Activated T-cell treated with anti-CD3 and anti-CD28 coated beads, Interleukin-2, amount 50 U/mL, for 24 hours (primary cell): ENCODE measurements at regions not wholly inside any gene's neighbourhood (a gene's known extent, or its start where the extent isn't known, plus 50 kb on each side); places are given as distances from the start of the nearest gene placed in this dataset.

Experiments
- DNase-seq: peaks from one replicate; pipeline ENCODE4 v3.0.0-alpha.2; 2020
- H3K27ac Mint-ChIP-seq: 2 replicates; pipeline ENCODE4 v1.8.0; 2020; ENCODE audit warnings: mild to moderate bottlenecking, mixed read lengths
- H3K27me3 Mint-ChIP-seq: 2 replicates; pipeline ENCODE4 v1.8.0; 2020; ENCODE audit warnings: mixed read lengths
- H3K36me3 Mint-ChIP-seq: 2 replicates; pipeline ENCODE4 v1.8.0; 2020; ENCODE audit warnings: low read depth, mixed read lengths
- H3K4me1 Mint-ChIP-seq: 2 replicates; pipeline ENCODE4 v1.8.0; 2020; ENCODE audit warnings: low read depth, mixed read lengths
- H3K4me3 Mint-ChIP-seq: 2 replicates; pipeline ENCODE4 v1.8.0; 2020; ENCODE audit warnings: mild to moderate bottlenecking, moderate library complexity, mixed read lengths
- H3K9me3 Mint-ChIP-seq: 2 replicates; pipeline ENCODE4 v1.8.0; 2020; ENCODE audit warnings: mixed read lengths

GRCh38 chr9:95608341-95608740 lies 91.6 kb upstream of the PTCH1 start:
- peaks cover under 1% of the 10 kb centered on the region for H3K9me3 Mint-ChIP-seq
- no peaks in the 10 kb centered on the region for H3K27me3 Mint-ChIP-seq
- no peak overlapping the region for H3K27ac Mint-ChIP-seq
- no peaks in the 10 kb centered on the region for H3K4me1 Mint-ChIP-seq
- no peak overlapping the region for H3K4me3 Mint-ChIP-seq
- DNase-seq, result no peak
- no peaks in the 10 kb centered on the region for H3K36me3 Mint-ChIP-seq

GRCh38 chr9:95607507-95607906 lies 90.7 kb upstream of the PTCH1 start:
- Mint-ChIP-seq H3K4me3 (no peak overlapping the region), H3K27me3 (no peaks in the 10 kb centered on the region), H3K27ac (no peak overlapping the region), H3K36me3 (no peaks in the 10 kb centered on the region), H3K4me1 (no peaks in the 10 kb centered on the region), H3K9me3 (no peaks in the 10 kb centered on the region)
- DNase-seq, result no peak

DNA sequence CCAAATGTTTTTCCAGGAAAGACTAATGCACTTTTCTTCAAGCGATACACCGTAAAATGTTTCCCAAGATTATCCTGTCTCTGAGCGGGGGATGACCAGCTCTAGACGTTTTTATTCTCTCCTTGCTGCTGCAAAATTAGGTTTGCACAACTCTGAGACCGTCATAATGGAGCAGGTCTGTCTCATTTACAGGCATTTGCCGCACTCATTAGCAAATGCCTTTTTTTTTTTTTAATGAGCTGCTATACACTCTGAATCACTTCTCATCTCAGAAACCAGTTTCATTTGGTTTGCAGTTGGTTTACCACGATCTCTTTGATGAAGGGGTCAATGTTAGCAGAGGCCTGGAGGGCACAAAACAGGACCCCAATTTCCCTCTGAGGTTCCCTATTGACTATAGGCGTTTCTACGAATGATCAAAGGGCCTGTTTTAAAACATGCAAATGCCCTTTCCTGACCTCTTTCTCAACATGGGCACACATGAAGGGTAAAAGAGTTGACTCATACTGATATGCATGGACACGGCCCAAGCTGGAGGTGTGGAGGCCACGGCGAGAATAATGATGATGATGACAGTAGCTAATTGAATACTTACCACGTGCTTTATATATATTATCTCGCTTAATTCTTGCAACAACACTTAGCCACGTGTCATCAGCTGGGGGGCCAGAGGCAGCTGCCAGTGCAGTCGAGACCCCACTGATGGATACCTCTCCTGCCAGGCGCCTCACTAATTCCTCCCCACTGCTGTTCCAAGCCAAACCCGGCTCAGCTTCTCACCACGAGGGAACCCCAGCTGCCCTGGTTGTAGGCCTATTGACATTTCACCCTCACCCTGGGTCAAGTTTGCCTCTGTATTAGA lies 89.9 kb upstream of the PTCH1 start:
- no peak overlapping the region for H3K4me3 Mint-ChIP-seq
- DNase-seq, result no peak
- H3K36me3 Mint-ChIP-seq, result no peaks in the 10 kb centered on the region
- H3K27me3 Mint-ChIP-seq, result no peaks in the 10 kb centered on the region
- H3K4me1 Mint-ChIP-seq, result no peaks in the 10 kb centered on the region
- no peaks in the 10 kb centered on the region for H3K9me3 Mint-ChIP-seq
- H3K27ac Mint-ChIP-seq, result no peak overlapping the region

DNA sequence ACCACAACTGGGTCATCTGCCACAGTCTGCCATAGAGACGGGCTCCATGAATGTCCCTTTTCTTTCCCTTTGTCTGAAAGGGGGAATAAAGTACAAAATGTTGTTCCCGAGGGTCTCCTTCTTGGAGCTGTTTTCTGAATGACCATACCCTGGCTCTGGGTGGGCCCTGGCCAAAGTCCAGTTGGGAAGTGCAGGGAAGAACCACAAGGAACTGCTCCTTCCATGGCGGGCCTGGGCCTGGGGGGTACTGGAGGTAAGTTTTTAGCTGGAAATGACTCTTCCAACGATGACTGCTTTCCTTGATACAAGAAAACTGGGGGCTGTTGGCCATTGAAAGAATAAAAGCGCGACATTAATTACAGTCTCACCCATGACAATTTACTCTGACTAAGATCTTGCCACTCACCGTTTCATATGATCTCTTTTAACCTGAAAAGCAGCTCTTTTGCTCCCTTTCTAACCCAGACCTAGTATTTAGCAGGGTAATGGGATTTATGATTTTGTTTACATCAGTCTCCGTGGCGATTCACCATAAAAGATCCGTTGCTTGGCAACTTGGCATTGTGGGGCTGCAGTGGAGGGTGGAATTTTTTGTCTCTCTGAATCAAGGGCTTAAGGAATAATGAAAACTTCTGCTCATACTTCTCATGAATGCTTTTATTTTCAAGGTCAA lies 89.2 kb upstream of the PTCH1 start:
- no peak for DNase-seq
- Mint-ChIP-seq H3K4me3 (no peak overlapping the region), H3K9me3 (no peaks in the 10 kb centered on the region), H3K4me1 (no peaks in the 10 kb centered on the region), H3K27me3 (no peaks in the 10 kb centered on the region), H3K36me3 (no peaks in the 10 kb centered on the region), H3K27ac (no peak overlapping the region)

DNA sequence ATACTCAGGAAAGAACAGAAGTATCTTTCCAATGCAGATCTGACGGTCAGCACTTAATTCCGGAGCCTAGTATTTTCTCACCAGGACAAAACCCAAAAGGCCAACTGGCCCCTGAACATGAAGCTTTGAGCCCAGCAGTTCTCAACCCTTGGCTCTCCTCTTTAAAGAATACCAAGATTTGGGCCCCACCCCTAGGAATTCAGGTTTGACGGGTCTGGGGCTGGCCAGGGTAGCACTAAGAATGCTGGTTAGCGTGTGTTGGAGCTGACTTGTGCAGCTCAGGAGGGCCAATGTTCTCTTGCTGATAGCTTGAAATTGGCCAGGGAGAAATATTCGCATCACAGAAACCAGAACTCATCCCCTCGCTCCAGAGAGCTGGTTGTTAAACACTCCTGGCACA lies 88.3 kb upstream of the PTCH1 start:
- Mint-ChIP-seq H3K9me3 (no peaks in the 10 kb centered on the region), H3K27ac (no peak overlapping the region), H3K4me3 (no peak overlapping the region), H3K27me3 (no peaks in the 10 kb centered on the region), H3K4me1 (no peaks in the 10 kb centered on the region), H3K36me3 (no peaks in the 10 kb centered on the region)
- DNase-seq, result no peak

GRCh38 chr9:95598236-95598635 lies 81.5 kb upstream of the PTCH1 start:
- no peaks in the 10 kb centered on the region for H3K4me1 Mint-ChIP-seq
- H3K4me3 Mint-ChIP-seq, result no peak overlapping the region
- H3K27ac Mint-ChIP-seq, result no peak overlapping the region
- H3K27me3 Mint-ChIP-seq, result no peaks in the 10 kb centered on the region
- no peaks in the 10 kb centered on the region for H3K9me3 Mint-ChIP-seq
- DNase-seq, result no peak
- no peaks in the 10 kb centered on the region for H3K36me3 Mint-ChIP-seq

GRCh38 chr9:95595721-95596295 lies 79.0 kb upstream of the PTCH1 start:
- Mint-ChIP-seq H3K9me3 (no peaks in the 10 kb centered on the region), H3K27me3 (no peaks in the 10 kb centered on the region), H3K4me3 (no peak overlapping the region), H3K4me1 (no peaks in the 10 kb centered on the region), H3K27ac (no peak overlapping the region), H3K36me3 (no peaks in the 10 kb centered on the region)
- DNase-seq, result no peak

DNA sequence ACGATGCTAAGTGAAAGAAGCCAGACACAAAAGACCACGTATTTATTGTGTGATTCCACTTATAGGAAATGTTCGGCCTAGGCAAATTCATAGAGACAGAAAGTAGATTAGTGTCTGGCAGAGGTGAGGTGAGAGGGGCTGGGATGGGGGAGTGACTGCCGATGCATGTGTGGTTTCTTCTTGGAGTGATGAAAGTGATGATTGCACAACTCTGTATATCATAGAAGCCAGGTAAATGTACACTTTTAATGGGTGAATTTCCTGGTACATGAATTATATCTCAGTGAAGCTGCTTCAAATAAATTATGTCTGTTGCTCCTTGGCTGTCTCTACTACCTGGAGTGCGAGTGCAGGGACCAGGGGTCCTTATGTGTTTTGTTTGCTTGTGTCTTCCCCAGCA lies 76.2 kb upstream of the PTCH1 start:
- no peak overlapping the region for H3K27ac Mint-ChIP-seq
- H3K4me3 Mint-ChIP-seq, result no peak overlapping the region
- DNase-seq, result no peak
- H3K27me3 Mint-ChIP-seq, result peaks cover 9% of the 10 kb centered on the region
- H3K9me3 Mint-ChIP-seq, result no peaks in the 10 kb centered on the region
- no peaks in the 10 kb centered on the region for H3K4me1 Mint-ChIP-seq
- no peaks in the 10 kb centered on the region for H3K36me3 Mint-ChIP-seq

GRCh38 chr9:95588724-95589588 lies 72.2 kb upstream of the PTCH1 start:
- peaks cover 9% of the 10 kb centered on the region for H3K27me3 Mint-ChIP-seq
- H3K27ac Mint-ChIP-seq, result no peak overlapping the region
- no peak overlapping the region for H3K4me3 Mint-ChIP-seq
- no peaks in the 10 kb centered on the region for H3K4me1 Mint-ChIP-seq
- H3K9me3 Mint-ChIP-seq, result no peaks in the 10 kb centered on the region
- H3K36me3 Mint-ChIP-seq, result no peaks in the 10 kb centered on the region
- DNase-seq, result no peak

- no peak for DNase-seq
- Mint-ChIP-seq H3K27ac (no peak overlapping the region), H3K27me3 (peaks cover 9% of the 10 kb centered on the region), H3K4me3 (no peak overlapping the region), H3K36me3 (no peaks in the 10 kb centered on the region), H3K9me3 (no peaks in the 10 kb centered on the region), H3K4me1 (no peaks in the 10 kb centered on the region)
Observed at GRCh38 chr9:95587021-95587964, 70.5 kb upstream of the PTCH1 start.

DNA sequence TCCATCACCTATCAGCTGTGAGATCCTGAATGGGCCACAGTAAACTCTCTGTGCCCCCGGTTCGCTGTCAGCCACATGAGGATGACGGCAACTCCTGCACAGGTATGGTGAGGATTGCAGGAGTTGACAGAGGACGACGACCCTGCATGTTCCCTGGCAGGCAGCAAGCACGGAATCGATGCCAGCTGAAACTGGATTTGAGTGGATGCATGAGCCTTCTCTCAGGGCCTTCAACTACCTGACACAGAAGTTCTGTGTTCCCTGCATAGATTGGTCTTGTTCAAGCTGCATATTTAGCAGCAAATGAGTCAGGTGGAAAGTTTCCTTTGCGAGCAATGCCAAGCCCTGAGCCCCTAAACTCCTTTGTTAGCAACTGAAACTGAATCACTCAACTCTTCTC lies 69.6 kb upstream of the PTCH1 start:
- H3K4me1 Mint-ChIP-seq, result no peaks in the 10 kb centered on the region
- H3K36me3 Mint-ChIP-seq, result no peaks in the 10 kb centered on the region
- DNase-seq, result no peak
- H3K9me3 Mint-ChIP-seq, result no peaks in the 10 kb centered on the region
- H3K27ac Mint-ChIP-seq, result no peak overlapping the region
- peaks cover 9% of the 10 kb centered on the region for H3K27me3 Mint-ChIP-seq
- no peak overlapping the region for H3K4me3 Mint-ChIP-seq

DNA sequence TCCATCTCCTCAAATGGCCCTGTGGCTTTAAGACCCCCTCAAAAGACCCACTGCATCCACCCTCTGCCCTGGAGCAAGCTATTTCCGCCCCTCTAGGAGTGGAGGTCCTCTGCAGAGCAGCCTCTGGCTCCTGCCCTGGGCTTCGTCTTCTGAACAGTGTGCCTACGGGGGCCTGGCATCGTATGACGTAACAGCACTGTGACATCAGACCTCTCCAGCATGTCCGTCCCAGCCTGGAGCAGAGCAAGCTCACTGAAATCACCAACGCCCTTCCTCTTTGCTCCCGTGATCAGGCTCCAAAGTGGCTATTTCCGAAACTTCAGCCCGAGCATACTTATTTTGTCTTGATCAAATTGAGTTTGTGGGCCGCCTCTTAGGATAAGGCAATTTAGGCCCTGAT lies 69.1 kb upstream of the PTCH1 start:
- no peaks in the 10 kb centered on the region for H3K9me3 Mint-ChIP-seq
- H3K4me1 Mint-ChIP-seq, result no peaks in the 10 kb centered on the region
- DNase-seq, result no peak
- no peak overlapping the region for H3K4me3 Mint-ChIP-seq
- H3K27me3 Mint-ChIP-seq, result peaks cover 9% of the 10 kb centered on the region
- H3K36me3 Mint-ChIP-seq, result no peaks in the 10 kb centered on the region
- no peak overlapping the region for H3K27ac Mint-ChIP-seq

DNA sequence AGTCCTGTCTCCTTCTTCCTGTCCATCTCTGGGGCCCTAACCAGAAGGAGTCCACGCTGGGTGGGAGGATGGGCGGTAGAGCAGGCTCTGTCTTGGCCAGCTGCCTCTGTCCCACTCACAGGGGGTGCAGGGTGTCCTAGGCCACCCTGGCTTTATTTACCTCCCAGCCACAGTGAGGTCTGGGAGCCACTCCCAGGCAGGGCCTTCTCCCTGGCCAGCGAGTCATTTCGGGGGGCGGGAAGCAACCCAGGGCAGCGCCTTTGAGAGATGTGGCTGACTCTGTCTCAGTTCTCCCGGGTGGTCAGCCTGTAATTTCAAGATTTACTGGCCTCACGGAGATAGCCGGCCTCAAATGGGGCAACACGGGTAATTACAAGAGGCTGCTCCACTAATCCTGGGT lies 67.4 kb upstream of the PTCH1 start:
- Mint-ChIP-seq H3K27me3 (no peaks in the 10 kb centered on the region), H3K4me3 (no peak overlapping the region)

DNA sequence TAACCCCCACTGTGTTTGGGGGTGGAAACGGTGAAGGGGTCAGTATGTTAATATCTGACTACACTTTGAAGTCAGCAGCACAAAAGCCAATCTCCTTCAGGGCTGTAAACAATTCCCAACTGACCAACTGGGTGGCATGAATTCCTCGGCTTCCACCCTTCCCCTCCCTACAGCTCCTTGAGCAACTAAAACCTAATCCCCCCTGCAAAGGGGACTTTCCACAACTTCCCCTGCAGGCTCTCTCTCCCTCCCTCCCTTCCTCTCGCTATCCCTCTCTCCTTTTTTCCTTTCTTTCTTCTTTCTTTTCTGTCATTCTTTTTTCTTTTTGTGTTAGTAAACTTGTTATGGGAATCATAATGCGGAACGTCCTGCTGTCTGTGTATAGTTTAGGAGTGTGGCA lies 65.1 kb upstream of the PTCH1 start:
- Mint-ChIP-seq H3K27me3 (no peaks in the 10 kb centered on the region), H3K9me3 (no peaks in the 10 kb centered on the region), H3K4me3 (no peak overlapping the region), H3K27ac (no peak overlapping the region), H3K36me3 (no peaks in the 10 kb centered on the region), H3K4me1 (no peaks in the 10 kb centered on the region)
- DNase-seq, result no peak

More for the DNA sequence above, 67.4 kb upstream of the PTCH1 start:
- H3K9me3 Mint-ChIP-seq, result no peaks in the 10 kb centered on the region
- H3K27ac Mint-ChIP-seq, result no peak overlapping the region
- H3K4me1 Mint-ChIP-seq, result no peaks in the 10 kb centered on the region
- no peak for DNase-seq
- H3K36me3 Mint-ChIP-seq, result no peaks in the 10 kb centered on the region
